ENCODE measurements at regions not wholly inside any gene's neighbourhood (a gene's known extent, or its start where the extent isn't known, plus 50 kb on each side); places are given as distances from the start of the nearest gene placed in this dataset.
A peak's percentile ranks its signal among the peaks of the same experiment; 100 is the strongest.

DNA sequence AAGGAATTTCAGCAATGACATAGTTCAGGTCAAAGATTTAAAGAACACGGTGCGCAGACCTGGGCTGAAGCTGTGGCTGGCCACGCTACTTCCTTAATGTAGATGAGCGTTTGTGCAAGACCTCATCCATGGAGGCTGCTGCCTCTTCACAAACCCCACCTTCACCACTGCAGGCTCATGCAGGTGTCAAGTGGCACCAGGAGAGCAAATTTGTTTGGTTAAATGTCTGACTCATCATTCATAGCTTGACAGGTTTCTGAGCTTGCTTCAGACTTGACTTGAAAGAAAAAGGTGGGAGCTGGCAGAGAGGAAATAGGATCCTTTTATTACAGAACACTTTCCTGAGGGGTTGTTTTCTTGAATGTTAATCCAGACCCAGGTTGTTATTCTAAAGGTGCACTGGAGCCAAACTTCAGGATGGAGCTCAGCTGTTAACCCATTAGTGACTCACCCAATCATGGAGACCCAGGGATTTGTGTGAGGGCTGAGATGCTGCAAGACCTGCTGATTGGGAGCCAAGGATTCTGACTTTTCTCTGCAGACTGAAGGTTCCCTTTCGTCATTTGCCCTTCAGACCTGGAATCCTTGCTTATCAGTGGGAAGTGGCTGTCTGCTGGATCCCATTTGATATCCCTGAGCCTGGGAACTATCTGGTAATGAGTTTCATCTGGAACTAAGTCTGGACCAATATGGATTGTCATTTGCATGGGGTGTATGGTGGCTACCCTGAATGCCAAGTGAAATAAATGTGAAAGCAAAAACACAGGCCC lies 315.3 kb downstream of the PTTG2 start:
- peaks cover 25% of the 10 kb centered on the region for H3K4me1 ChIP-seq (ENCODE audit: insufficient read depth, low read length)
- no peaks in the 10 kb centered on the region for H4K20me1 ChIP-seq (ENCODE audit: insufficient read depth, low read length)
- intact Hi-C loops (cut with micrococcal nuclease; ENCODE audit: unreplicated experiment), result no loop called here
- WGBS (ENCODE audit: low lambda C conversion rate), result 36% methylated on average over 5 of the region's 5 CpGs
- no peaks in the 10 kb centered on the region for H3K9me3 ChIP-seq (ENCODE audit: low read length)
- no peaks in the 10 kb centered on the region for H3K36me3 ChIP-seq (replicated peaks in 1 of 2; ENCODE audit: control insufficient read depth in 1 of 2, insufficient read depth in 2 of 2, low read length in 2 of 2)
- ChIA-PET CTCF (ENCODE audit: low intra/inter-chr PET ratio, low total read pairs) (no interaction called here), POLR2A (no interaction called here)
- no peak overlapping the region for H3K4me3 ChIP-seq (replicated peaks in 1 of 3; ENCODE audit: insufficient read depth in 1 of 3, low read depth in 2 of 3, low read length in 3 of 3)
- H3K9ac ChIP-seq (ENCODE audit: insufficient read depth, low read depth, low read length), result no peak overlapping the region
- no peaks in the 10 kb centered on the region for H3K79me2 ChIP-seq (ENCODE audit: insufficient read depth, low read length)
- H2AFZ ChIP-seq (ENCODE audit: low read length), result no peak overlapping the region
- no peaks in the 10 kb centered on the region; a peak in 1 of 5 replicates for H3K27me3 ChIP-seq (ENCODE audit: control insufficient read depth in 1 of 2, insufficient read depth in 2 of 2, low read length in 2 of 2)
- TF ChIP-seq TEAD2 (CRISPR knock-in tag; IDR thresholded peaks at IDR 0.05) (no peak), FOSL2 (CRISPR knock-in tag; IDR thresholded peaks at IDR 0.05) (peak; percentile 48), MAFF (IDR thresholded peaks at IDR 0.05; ENCODE audit: low read depth, low read length) (peak; percentile 50; the same call in 1 of the 2 replicates), MAFK (conservative IDR thresholded peaks at IDR 0.05 in 1 of 2, IDR thresholded peaks at IDR 0.05 in 1 of 2; ENCODE audit: low read length in 2 of 2) (peak; percentile 64 to 67; a peak in 3 of 4 replicates), ZBTB1 (CRISPR knock-in tag; IDR thresholded peaks at IDR 0.05; ENCODE audit: borderline replicate concordance) (no peak)
- TF ChIP-seq, protein P1, sequence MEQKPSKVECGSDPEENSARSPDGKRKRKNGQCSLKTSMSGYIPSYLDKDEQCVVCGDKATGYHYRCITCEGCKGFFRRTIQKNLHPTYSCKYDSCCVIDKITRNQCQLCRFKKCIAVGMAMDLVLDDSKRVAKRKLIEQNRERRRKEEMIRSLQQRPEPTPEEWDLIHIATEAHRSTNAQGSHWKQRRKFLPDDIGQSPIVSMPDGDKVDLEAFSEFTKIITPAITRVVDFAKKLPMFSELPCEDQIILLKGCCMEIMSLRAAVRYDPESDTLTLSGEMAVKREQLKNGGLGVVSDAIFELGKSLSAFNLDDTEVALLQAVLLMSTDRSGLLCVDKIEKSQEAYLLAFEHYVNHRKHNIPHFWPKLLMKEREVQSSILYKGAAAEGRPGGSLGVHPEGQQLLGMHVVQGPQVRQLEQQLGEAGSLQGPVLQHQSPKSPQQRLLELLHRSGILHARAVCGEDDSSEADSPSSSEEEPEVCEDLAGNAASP (CRISPR knock-in tag; IDR thresholded peaks at IDR 0.05; ENCODE audit: borderline replicate concordance), result no peak
- DNase-seq (ENCODE audit: low spot score) (peak; percentile 4), ATAC-seq (no peak), FAIRE-seq (no peak)
- no peak overlapping the region for H3K27ac ChIP-seq (ENCODE audit: extremely low read length, insufficient read depth, low read length)
- no TSS peak for BruUV-seq (replicated peaks)
- in situ Hi-C loops (cut with HindIII; ENCODE audit: extremely low pct_ligation_motif_present, low pct_unique_long_range_greater_than_20kb), result no loop called here
- no peak overlapping the region for H3K4me2 ChIP-seq (ENCODE audit: low read depth, low read length)

DNA sequence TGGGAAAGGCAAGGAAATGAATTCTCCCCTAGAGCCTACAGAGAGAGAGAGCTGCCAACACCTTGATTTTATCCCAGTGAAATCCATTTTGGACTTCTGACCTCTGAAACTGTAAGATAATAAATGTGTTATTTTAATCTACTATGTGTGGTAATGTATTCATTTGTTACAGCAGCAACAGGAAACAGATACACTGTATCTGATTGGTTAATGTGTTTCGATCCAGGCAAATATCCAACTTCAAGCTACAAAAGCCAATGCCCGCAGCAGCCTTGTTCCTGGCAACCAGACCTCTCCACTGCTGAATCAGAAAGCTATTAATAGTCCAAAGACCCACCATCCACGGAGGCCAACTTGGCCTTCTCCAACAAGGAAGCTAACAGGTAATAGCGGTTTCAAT lies 318.1 kb downstream of the PTTG2 start:
- Histone ChIP-seq H4K20me1 (ENCODE audit: insufficient read depth, low read length) (no peaks in the 10 kb centered on the region), H3K4me2 (ENCODE audit: low read depth, low read length) (no peak overlapping the region), H3K79me2 (ENCODE audit: insufficient read depth, low read length) (no peaks in the 10 kb centered on the region), H3K4me3 (replicated peaks in 1 of 3; ENCODE audit: insufficient read depth in 1 of 3, low read depth in 2 of 3, low read length in 3 of 3) (no peak overlapping the region), H3K4me1 (ENCODE audit: insufficient read depth, low read length) (peaks cover 33% of the 10 kb centered on the region), H3K27me3 (ENCODE audit: control insufficient read depth in 1 of 2, insufficient read depth in 2 of 2, low read length in 2 of 2) (no peaks in the 10 kb centered on the region; a peak in 1 of 5 replicates), H3K36me3 (replicated peaks in 1 of 2; ENCODE audit: control insufficient read depth in 1 of 2, insufficient read depth in 2 of 2, low read length in 2 of 2) (no peaks in the 10 kb centered on the region), H3K27ac (ENCODE audit: extremely low read length, insufficient read depth, low read length) (no peak overlapping the region), H2AFZ (ENCODE audit: low read length) (no peak overlapping the region), H3K9ac (ENCODE audit: insufficient read depth, low read depth, low read length) (no peak overlapping the region), H3K9me3 (ENCODE audit: low read length) (no peaks in the 10 kb centered on the region)
- ChIA-PET CTCF (ENCODE audit: low intra/inter-chr PET ratio, low total read pairs) (no interaction called here), POLR2A (no interaction called here)
- TF ChIP-seq ZNF12 (CRISPR knock-in tag; IDR thresholded peaks at IDR 0.05) (peak; percentile 85), CEBPB (IDR thresholded peaks at IDR 0.05; ENCODE audit: borderline replicate concordance, low read depth, low read length) (no peak)
- WGBS (ENCODE audit: low lambda C conversion rate), result 75% methylated on average over 4 of the region's 4 CpGs
- intact Hi-C loops (cut with micrococcal nuclease; ENCODE audit: unreplicated experiment) (no loop called here), in situ Hi-C loops (cut with HindIII; ENCODE audit: extremely low pct_ligation_motif_present, low pct_unique_long_range_greater_than_20kb) (no loop called here)
- BruUV-seq (replicated peaks), result no TSS peak
- ATAC-seq, result no peak
- no peak for FAIRE-seq
- DNase-seq (ENCODE audit: low spot score), result no peak
